Neural cell (in vitro differentiated cells): ENCODE measurements at regions not wholly inside any gene's neighbourhood (a gene's known extent, or its start where the extent isn't known, plus 50 kb on each side); places are given as distances from the start of the nearest gene placed in this dataset.
"Not testable (repeated sequence)": the region's sequence is repeated elsewhere in the genome, so short reads cannot be mapped to it uniquely, and the experiment has no call there.

ENCODE experiments used
- H2AFZ ChIP-seq: fragments of 200-600, 300-800 bp; sonication (generic), shearing (Covaris generic); 2 replicates; pipeline ENCODE4 v1.6.0; 2014; ENCODE audit warnings: low read depth, mild to moderate bottlenecking, antibody characterized with exemption, low read length, moderate library complexity
- H3F3A ChIP-seq: fragments of 200-600 bp; shearing (Covaris generic); 2 replicates; pipeline ENCODE4 v1.6.1; 2016; ENCODE audit warnings: mild to moderate bottlenecking, moderate library complexity, mixed read lengths, antibody characterized with exemption, low read length; ENCODE audit not compliant: insufficient read depth, poor library complexity, severe bottlenecking
- H3K27ac ChIP-seq: fragments of 200-600, 300-800 bp; sonication (generic), shearing (Covaris generic); 2 replicates; pipeline ENCODE4 v1.5.1; 2014; ENCODE audit warnings: mild to moderate bottlenecking, low read length, moderate library complexity
- H3K27me3 ChIP-seq: fragments of 300-800, 200-600 bp; sonication (generic), shearing (Covaris generic); 2 replicates; pipeline ENCODE4 v1.6.0; 2014; ENCODE audit warnings: mild to moderate bottlenecking, low read depth, low read length, moderate library complexity; ENCODE audit not compliant: insufficient read depth
- H3K36me3 ChIP-seq: fragments of 300-800, 200-600 bp; sonication (generic), shearing (Covaris generic); 2 replicates; pipeline ENCODE4 v1.5.1; 2014; ENCODE audit warnings: mild to moderate bottlenecking, antibody characterized with exemption, low read length, moderate library complexity; ENCODE audit not compliant: insufficient read depth
- H3K4me2 ChIP-seq: fragments of 300-800, 200-600 bp; sonication (generic), shearing (Covaris generic); 2 replicates; pipeline ENCODE4 v1.6.0; 2014; ENCODE audit warnings: mild to moderate bottlenecking, low read length
- H3K4me3 ChIP-seq: fragments of 300-800, 200-600 bp; sonication (generic), shearing (Covaris generic); 2 replicates; pipeline ENCODE4 v1.5.1; 2014; ENCODE audit warnings: mild to moderate bottlenecking, low read length, moderate library complexity
- H3K79me2 ChIP-seq: fragments of 200-600 bp; shearing (Covaris generic); replicated peaks from 2 replicates; pipeline ENCODE4 v1.6.0; 2014; ENCODE audit warnings: mild to moderate bottlenecking, low read length, moderate library complexity; ENCODE audit not compliant: insufficient read depth
- H3K9ac ChIP-seq: fragments of 300-800, 200-600 bp; sonication (generic), shearing (Covaris generic); 2 replicates; pipeline ENCODE4 v1.6.1; 2016; ENCODE audit warnings: mild to moderate bottlenecking, low read length, mixed read lengths
- H3K9me2 ChIP-seq: fragments of 200-600 bp; shearing (Covaris generic); 2 replicates; pipeline ENCODE4 v1.6.1; 2016; ENCODE audit warnings: mild to moderate bottlenecking, low read length, mixed read lengths; ENCODE audit not compliant: insufficient read depth
- H3K9me3 ChIP-seq: fragments of 200-600, 300-800 bp; sonication (generic), shearing (Covaris generic); 2 replicates; pipeline ENCODE4 v1.6.1; 2016; ENCODE audit warnings: mild to moderate bottlenecking, mixed run types, low read length, moderate library complexity, mixed read lengths
- H4K20me1 ChIP-seq: fragments of 200-600 bp; shearing (Covaris generic); 2 replicates; pipeline ENCODE4 v1.6.1; 2016; ENCODE audit warnings: mild to moderate bottlenecking, mixed run types; ENCODE audit not compliant: insufficient read depth
- CTCF ChIP-seq: fragments of 450-650 bp; IDR thresholded peaks from 2 replicates; pipeline ENCODE4 v1.5.1; 2014; ENCODE audit warnings: antibody characterized with exemption, mild to moderate bottlenecking, moderate library complexity; ENCODE audit not compliant: poor library complexity, severe bottlenecking
- EP300 ChIP-seq: fragments of 450-650 bp; conservative IDR thresholded peaks from 2 replicates; pipeline ENCODE4 v1.6.1; 2014; ENCODE audit warnings: antibody characterized with exemption, mild to moderate bottlenecking, moderate library complexity; ENCODE audit not compliant: poor library complexity, severe bottlenecking
- EZH2 ChIP-seq: fragments of 200-600, 300-800 bp; shearing (Covaris generic), sonication (generic); IDR thresholded peaks from 2 replicates; pipeline ENCODE4 v1.6.1; 2014; ENCODE audit warnings: antibody characterized with exemption, low read length, borderline replicate concordance, mild to moderate bottlenecking; ENCODE audit not compliant: insufficient read depth, poor library complexity, severe bottlenecking
- MXI1 ChIP-seq: fragments of 450-650 bp; conservative IDR thresholded peaks from 2 replicates; pipeline ENCODE4 v1.6.1; 2014; ENCODE audit warnings: antibody characterized with exemption, mild to moderate bottlenecking; ENCODE audit not compliant: poor library complexity, severe bottlenecking
- POLR2AphosphoS5 ChIP-seq: IDR thresholded peaks from 2 replicates; pipeline ENCODE4 v1.6.1; 2012
- RAD21 ChIP-seq: fragments of 450-650 bp; conservative IDR thresholded peaks from 2 replicates; pipeline ENCODE4 v1.6.1; 2014; ENCODE audit warnings: antibody characterized with exemption, mild to moderate bottlenecking, moderate library complexity
- REST ChIP-seq: IDR thresholded peaks from 2 replicates; pipeline ENCODE4 v1.6.1; 2012; ENCODE audit warnings: borderline replicate concordance
- SMC3 ChIP-seq: fragments of 450-650 bp; conservative IDR thresholded peaks from 2 replicates; pipeline ENCODE4 v1.6.1; 2014; ENCODE audit warnings: antibody characterized with exemption, mild to moderate bottlenecking, moderate library complexity; ENCODE audit not compliant: poor library complexity
- TAF1 ChIP-seq: IDR thresholded peaks from 2 replicates; pipeline ENCODE4 v1.6.1; 2012; ENCODE audit warnings: low read depth

GRCh38 chr3:153545471-153545870 is 383.4 kb downstream of the RAP2B start:
- H3K4me3 ChIP-seq = no peak overlapping the region
- no peaks in the 10 kb centered on the region for H3K36me3 ChIP-seq
- no peaks in the 10 kb centered on the region for H3F3A ChIP-seq
- H4K20me1 ChIP-seq = no peaks in the 10 kb centered on the region
- H3K79me2 ChIP-seq = no peaks in the 10 kb centered on the region
- TF ChIP-seq EZH2 = no peak
- no peak for TF ChIP-seq REST
- TF ChIP-seq EP300 = no peak
- no peak for TF ChIP-seq MXI1
- TF ChIP-seq SMC3 = no peak
- no peak for TF ChIP-seq TAF1
- TF ChIP-seq CTCF = no peak
- no peak for TF ChIP-seq RAD21
- TF ChIP-seq POLR2AphosphoS5 = no peak
- H3K4me2 ChIP-seq = no peak overlapping the region
- no peaks in the 10 kb centered on the region for H3K9me3 ChIP-seq
- H2AFZ ChIP-seq = no peak overlapping the region
- no peaks in the 10 kb centered on the region for H3K9me2 ChIP-seq
- H3K27ac ChIP-seq = no peak overlapping the region
- H3K27me3 ChIP-seq = no peaks in the 10 kb centered on the region
- H3K9ac ChIP-seq = no peak overlapping the region

- Histone ChIP-seq H3K27me3 (no peaks in the 10 kb centered on the region), H4K20me1 (no peaks in the 10 kb centered on the region), H3K9me3 (no peaks in the 10 kb centered on the region), H3K79me2 (no peaks in the 10 kb centered on the region), H3K4me2 (no peak overlapping the region), H2AFZ (no peak overlapping the region), H3K27ac (peak overlapping the region; percentile 25), H3K36me3 (no peaks in the 10 kb centered on the region), H3K9ac (no peak overlapping the region), H3K9me2 (no peaks in the 10 kb centered on the region), H3F3A (no peaks in the 10 kb centered on the region), H3K4me3 (no peak overlapping the region)
- TF ChIP-seq EP300 (peak; percentile 81), TAF1 (no peak), POLR2AphosphoS5 (peak; percentile 67), RAD21 (peak; percentile 42), SMC3 (peak; percentile 39)
These were observed 385.9 kb downstream of the RAP2B start for GRCh38 chr3:153547970-153548369.

GRCh38 chr3:153549686-153550085 is 387.7 kb downstream of the RAP2B start:
- not testable (repeated sequence) for H4K20me1 ChIP-seq, H3K79me2 ChIP-seq, H3K9me2 ChIP-seq, H3K9ac ChIP-seq, H3K4me3 ChIP-seq, H2AFZ ChIP-seq, H3K27ac ChIP-seq, H3K9me3 ChIP-seq, H3K36me3 ChIP-seq, H3F3A ChIP-seq, H3K4me2 ChIP-seq, H3K27me3 ChIP-seq
